ENCODE measurements at regions not wholly inside any gene's neighbourhood (a gene's known extent, or its start where the extent isn't known, plus 50 kb on each side); places are given as distances from the start of the nearest gene placed in this dataset.

DNA sequence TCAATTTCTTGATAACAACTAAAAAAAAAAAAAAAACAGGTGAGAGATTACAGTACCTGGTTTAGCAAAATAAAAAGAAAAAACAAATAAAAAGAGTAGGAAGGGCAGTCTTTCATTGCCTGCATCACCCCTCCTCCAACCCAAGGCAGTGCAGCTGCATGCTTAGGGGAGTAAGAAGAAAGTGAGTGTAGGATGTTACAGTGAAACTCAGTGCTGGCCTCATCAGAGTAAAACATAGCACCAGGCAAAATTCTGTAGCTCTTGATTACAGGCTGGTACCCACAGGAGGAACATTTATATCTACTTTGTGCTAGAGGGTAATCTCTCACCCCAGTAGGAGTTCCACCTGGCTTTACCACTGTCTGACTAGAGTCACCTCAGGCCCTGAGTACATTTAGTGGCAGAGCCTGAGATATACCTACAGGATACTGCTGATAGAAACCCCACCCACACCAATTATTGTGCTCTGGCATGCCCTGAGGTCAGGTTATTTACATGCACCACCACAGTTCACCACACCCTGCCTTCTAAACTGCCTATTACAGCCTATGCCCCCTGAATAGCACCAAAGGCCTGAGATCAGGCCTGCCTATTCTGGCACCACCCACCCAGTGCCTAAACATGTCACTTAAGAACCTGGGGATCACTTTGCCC is 241.6 kb downstream of the PAPSS1 start:
- TF ChIP-seq, protein P1, sequence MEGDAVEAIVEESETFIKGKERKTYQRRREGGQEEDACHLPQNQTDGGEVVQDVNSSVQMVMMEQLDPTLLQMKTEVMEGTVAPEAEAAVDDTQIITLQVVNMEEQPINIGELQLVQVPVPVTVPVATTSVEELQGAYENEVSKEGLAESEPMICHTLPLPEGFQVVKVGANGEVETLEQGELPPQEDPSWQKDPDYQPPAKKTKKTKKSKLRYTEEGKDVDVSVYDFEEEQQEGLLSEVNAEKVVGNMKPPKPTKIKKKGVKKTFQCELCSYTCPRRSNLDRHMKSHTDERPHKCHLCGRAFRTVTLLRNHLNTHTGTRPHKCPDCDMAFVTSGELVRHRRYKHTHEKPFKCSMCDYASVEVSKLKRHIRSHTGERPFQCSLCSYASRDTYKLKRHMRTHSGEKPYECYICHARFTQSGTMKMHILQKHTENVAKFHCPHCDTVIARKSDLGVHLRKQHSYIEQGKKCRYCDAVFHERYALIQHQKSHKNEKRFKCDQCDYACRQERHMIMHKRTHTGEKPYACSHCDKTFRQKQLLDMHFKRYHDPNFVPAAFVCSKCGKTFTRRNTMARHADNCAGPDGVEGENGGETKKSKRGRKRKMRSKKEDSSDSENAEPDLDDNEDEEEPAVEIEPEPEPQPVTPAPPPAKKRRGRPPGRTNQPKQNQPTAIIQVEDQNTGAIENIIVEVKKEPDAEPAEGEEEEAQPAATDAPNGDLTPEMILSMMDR (conservative IDR thresholded peaks at IDR 0.05 in 1 of 2, IDR thresholded peaks at IDR 0.05 in 1 of 2; ENCODE audit: low read depth in 1 of 2, low read length in 2 of 2): no peak
- TF ChIP-seq EZH2 (IDR thresholded peaks at IDR 0.05; ENCODE audit: low read length, missing control alignments): no peak
